Liver (tissue), 8 donors: ENCODE measurements at regions not wholly inside any gene's neighbourhood (a gene's known extent, or its start where the extent isn't known, plus 50 kb on each side); places are given as distances from the start of the nearest gene placed in this dataset.

Experiments used
- DNase-seq: peaks from one replicate; pipeline ENCODE4 v3.0.0-alpha.2; 2017; ENCODE audit warnings: low spot score
- H3K27ac ChIP-seq, 2 donors: one replicate each; pipeline ENCODE4 v1.7.0; 2013; ENCODE audit warnings: inconsistent platforms in 2 of 2, low read length in 2 of 2, control low read depth in 1 of 2, low read depth in 1 of 2, mild to moderate bottlenecking in 1 of 2
- H3K27me3 ChIP-seq, 4 donors: one replicate each; pipeline versions ENCODE4 v1.6.1 to v1.7.0; 2013; ENCODE audit warnings: low read length in 3 of 4, inconsistent platforms in 1 of 4, mild to moderate bottlenecking in 1 of 4, moderate library complexity in 1 of 4; ENCODE audit not compliant: control insufficient read depth in 4 of 4, insufficient read depth in 4 of 4
- H3K36me3 ChIP-seq, 4 donors: one replicate each; pipeline versions ENCODE4 v1.6.1 to v1.7.0; 2013; ENCODE audit warnings: low read length in 3 of 4, mild to moderate bottlenecking in 3 of 4, low read depth in 1 of 4, moderate library complexity in 1 of 4; ENCODE audit not compliant: control insufficient read depth in 4 of 4, insufficient read depth in 3 of 4
- H3K4me1 ChIP-seq, 4 donors: one replicate each; pipeline versions ENCODE4 v1.6.1 to v1.7.0; 2013; ENCODE audit warnings: low read length in 3 of 4, mild to moderate bottlenecking in 3 of 4, moderate library complexity in 1 of 4; ENCODE audit not compliant: control insufficient read depth in 4 of 4, insufficient read depth in 4 of 4
- H3K4me3 ChIP-seq, 3 donors: one replicate each; pipeline versions ENCODE4 v1.6.1 to v1.7.0; 2013; ENCODE audit warnings: low read length in 3 of 3, control low read depth in 1 of 3, low read depth in 1 of 3, mild to moderate bottlenecking in 1 of 3
- H3K9ac ChIP-seq, 2 donors: one replicate each; pipeline ENCODE4 v1.7.0; 2013; ENCODE audit warnings: low read length in 2 of 2, mild to moderate bottlenecking in 2 of 2, moderate library complexity in 2 of 2, control low read depth in 1 of 2, low read depth in 1 of 2
- H3K9me3 ChIP-seq, 4 donors: one replicate each; pipeline versions ENCODE4 v1.6.1 to v1.7.0; 2013; ENCODE audit warnings: low read length in 3 of 4; ENCODE audit not compliant: control insufficient read depth in 4 of 4
- EGR1 ChIP-seq, 2 donors: IDR thresholded peaks; 2 replicates each; pipeline ENCODE4 v1.6.1; 2016 to 2018; ENCODE audit warnings: antibody characterized with exemption in 2 of 2, low read depth in 2 of 2
- FOXA1 ChIP-seq: IDR thresholded peaks from 2 replicates; pipeline ENCODE4 v1.6.1; 2016; ENCODE audit warnings: antibody characterized with exemption
- FOXA2 ChIP-seq: IDR thresholded peaks from 2 replicates; pipeline ENCODE4 v1.6.1; 2016; ENCODE audit warnings: antibody characterized with exemption
- GABPA ChIP-seq, 2 donors: IDR thresholded peaks in 1 of 2; conservative IDR thresholded peaks in 1 of 2; 2 replicates each; pipeline ENCODE4 v1.6.1; 2016; ENCODE audit warnings: antibody characterized with exemption in 2 of 2, mild to moderate bottlenecking in 1 of 2, moderate library complexity in 1 of 2
- HNF4A ChIP-seq, 2 donors: conservative IDR thresholded peaks; 2 replicates each; pipeline ENCODE4 v1.6.1; 2016; ENCODE audit warnings: antibody characterized with exemption in 2 of 2, mild to moderate bottlenecking in 2 of 2
- HNF4G ChIP-seq: IDR thresholded peaks from 2 replicates; pipeline ENCODE4 v1.6.1; 2016; ENCODE audit warnings: antibody characterized with exemption
- JUND ChIP-seq, 2 donors: IDR thresholded peaks; 2 replicates each; pipeline ENCODE4 v1.6.1; 2016; ENCODE audit warnings: antibody characterized with exemption in 2 of 2
- NR2F2 ChIP-seq: IDR thresholded peaks from 2 replicates; pipeline ENCODE4 v1.6.1; 2016; ENCODE audit warnings: antibody characterized with exemption
- RAD21 ChIP-seq, 2 donors: IDR thresholded peaks; 2 replicates each; pipeline ENCODE4 v1.6.1; 2016; ENCODE audit warnings: antibody characterized with exemption in 2 of 2, mild to moderate bottlenecking in 2 of 2
- RXRA ChIP-seq, 2 donors: IDR thresholded peaks; 2 replicates each; pipeline ENCODE4 v1.6.1; 2017 to 2018; ENCODE audit warnings: antibody characterized with exemption in 2 of 2, mild to moderate bottlenecking in 1 of 2
- SP1 ChIP-seq: IDR thresholded peaks from 2 replicates; pipeline ENCODE4 v1.6.1; 2018; ENCODE audit warnings: antibody characterized with exemption, mild to moderate bottlenecking
- TAF1 ChIP-seq: conservative IDR thresholded peaks from 2 replicates; pipeline ENCODE4 v1.6.1; 2016; ENCODE audit warnings: antibody characterized with exemption, mild to moderate bottlenecking
- YY1 ChIP-seq: IDR thresholded peaks from 2 replicates; pipeline ENCODE4 v1.6.1; 2016; ENCODE audit warnings: antibody characterized with exemption, mild to moderate bottlenecking
- whole genome bisulfite sequencing: extraction: QIAGEN DNeasy Blood & Tissue Kit; methylation state at CpG from one replicate; pipeline ENCODE4 v1.1.7; 2013; 5-methylcytosine and 5-hydroxymethylcytosine counted together
- TF ChIP-seq, protein P1 (sequence below): IDR thresholded peaks from 2 replicates; pipeline ENCODE4 v1.6.1; 2016; ENCODE audit warnings: antibody characterized with exemption, mild to moderate bottlenecking
- TF ChIP-seq, protein P2 (sequence below): IDR thresholded peaks from 2 replicates; pipeline ENCODE4 v1.6.1; 2016; ENCODE audit warnings: antibody characterized with exemption
- TF ChIP-seq, protein P3 (sequence below): IDR thresholded peaks from 2 replicates; pipeline ENCODE4 v1.6.1; 2016; ENCODE audit warnings: antibody characterized with exemption
- TF ChIP-seq, protein P4 (sequence below): fragments of 150-350 bp; IDR thresholded peaks from 2 replicates; pipeline ENCODE4 v1.5.1; 2017; ENCODE audit warnings: improper control_type of control experiment, low read depth, low read length; ENCODE audit not compliant: missing input control
- TF ChIP-seq, protein P5 (sequence below): IDR thresholded peaks from 2 replicates; pipeline ENCODE4 v1.6.1; 2016; ENCODE audit warnings: antibody characterized with exemption
- donor health status: healthy.
- donor health status: healthy.
- donor health status: healthy.
- donor health status: healthy.
- donor health status: healthy.

DNA sequence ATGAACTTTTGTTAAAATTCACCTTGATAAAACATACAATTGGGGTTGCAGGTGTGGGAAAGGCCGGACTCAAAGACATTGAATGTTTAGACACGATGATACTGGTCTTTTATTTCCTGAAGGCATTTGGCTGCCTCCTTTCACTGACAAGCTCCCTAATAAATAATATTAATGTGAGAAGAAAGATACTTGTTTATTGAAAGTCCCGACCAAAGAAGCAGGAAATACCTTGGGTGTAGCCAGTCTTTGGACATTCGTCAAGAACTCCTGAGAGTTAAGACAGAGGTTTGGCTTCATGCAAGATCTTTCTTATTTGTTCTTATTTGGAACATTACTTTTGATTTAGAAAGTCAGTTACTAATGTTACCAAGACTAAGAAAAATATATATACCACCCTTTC, 1133.8 kb upstream of the SEL1L start (continued):
- TF ChIP-seq, protein P1, sequence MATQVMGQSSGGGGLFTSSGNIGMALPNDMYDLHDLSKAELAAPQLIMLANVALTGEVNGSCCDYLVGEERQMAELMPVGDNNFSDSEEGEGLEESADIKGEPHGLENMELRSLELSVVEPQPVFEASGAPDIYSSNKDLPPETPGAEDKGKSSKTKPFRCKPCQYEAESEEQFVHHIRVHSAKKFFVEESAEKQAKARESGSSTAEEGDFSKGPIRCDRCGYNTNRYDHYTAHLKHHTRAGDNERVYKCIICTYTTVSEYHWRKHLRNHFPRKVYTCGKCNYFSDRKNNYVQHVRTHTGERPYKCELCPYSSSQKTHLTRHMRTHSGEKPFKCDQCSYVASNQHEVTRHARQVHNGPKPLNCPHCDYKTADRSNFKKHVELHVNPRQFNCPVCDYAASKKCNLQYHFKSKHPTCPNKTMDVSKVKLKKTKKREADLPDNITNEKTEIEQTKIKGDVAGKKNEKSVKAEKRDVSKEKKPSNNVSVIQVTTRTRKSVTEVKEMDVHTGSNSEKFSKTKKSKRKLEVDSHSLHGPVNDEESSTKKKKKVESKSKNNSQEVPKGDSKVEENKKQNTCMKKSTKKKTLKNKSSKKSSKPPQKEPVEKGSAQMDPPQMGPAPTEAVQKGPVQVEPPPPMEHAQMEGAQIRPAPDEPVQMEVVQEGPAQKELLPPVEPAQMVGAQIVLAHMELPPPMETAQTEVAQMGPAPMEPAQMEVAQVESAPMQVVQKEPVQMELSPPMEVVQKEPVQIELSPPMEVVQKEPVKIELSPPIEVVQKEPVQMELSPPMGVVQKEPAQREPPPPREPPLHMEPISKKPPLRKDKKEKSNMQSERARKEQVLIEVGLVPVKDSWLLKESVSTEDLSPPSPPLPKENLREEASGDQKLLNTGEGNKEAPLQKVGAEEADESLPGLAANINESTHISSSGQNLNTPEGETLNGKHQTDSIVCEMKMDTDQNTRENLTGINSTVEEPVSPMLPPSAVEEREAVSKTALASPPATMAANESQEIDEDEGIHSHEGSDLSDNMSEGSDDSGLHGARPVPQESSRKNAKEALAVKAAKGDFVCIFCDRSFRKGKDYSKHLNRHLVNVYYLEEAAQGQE, result no peak
- TF ChIP-seq FOXA2 (no peak), YY1 (no peak), HNF4G (no peak), TAF1 (no peak), HNF4A (conservative IDR thresholded peaks at IDR 0.05) (no peak), JUND (IDR thresholded peaks at IDR 0.05) (no peak), FOXA1 (no peak), EGR1 (IDR thresholded peaks at IDR 0.05; ENCODE audit: low read depth in 2 of 2) (no peak)
- TF ChIP-seq, protein P2, sequence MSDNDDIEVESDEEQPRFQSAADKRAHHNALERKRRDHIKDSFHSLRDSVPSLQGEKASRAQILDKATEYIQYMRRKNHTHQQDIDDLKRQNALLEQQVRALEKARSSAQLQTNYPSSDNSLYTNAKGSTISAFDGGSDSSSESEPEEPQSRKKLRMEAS, result no peak
- TF ChIP-seq, protein P3, sequence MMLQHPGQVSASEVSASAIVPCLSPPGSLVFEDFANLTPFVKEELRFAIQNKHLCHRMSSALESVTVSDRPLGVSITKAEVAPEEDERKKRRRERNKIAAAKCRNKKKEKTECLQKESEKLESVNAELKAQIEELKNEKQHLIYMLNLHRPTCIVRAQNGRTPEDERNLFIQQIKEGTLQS, result no peak

DNA sequence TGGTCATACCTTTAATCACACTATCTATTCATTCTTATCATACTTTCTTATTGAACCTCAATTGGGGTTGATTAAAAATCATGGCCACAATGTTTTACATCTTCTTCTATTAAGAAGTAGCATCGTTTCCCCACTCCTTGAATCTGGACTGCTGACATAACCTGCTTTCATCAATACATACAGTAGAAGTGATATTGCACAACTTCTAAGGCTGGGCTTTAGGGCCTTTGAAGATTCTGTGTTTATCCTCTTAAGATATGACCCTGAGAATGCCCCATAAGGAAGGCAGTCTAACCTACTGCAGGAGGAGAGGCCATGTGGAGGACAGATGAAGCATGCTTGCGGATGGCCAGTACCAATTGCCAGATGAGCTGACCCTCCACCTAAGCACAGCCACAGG, 1142.8 kb upstream of the SEL1L start:
- 92% methylated on average over 2 of the region's 2 CpGs for WGBS
- TF ChIP-seq JUND (IDR thresholded peaks at IDR 0.05), result no peak
- TF ChIP-seq EGR1 (IDR thresholded peaks at IDR 0.05; ENCODE audit: low read depth in 2 of 2), result no peak
- no peak for TF ChIP-seq FOXA2
- TF ChIP-seq NR2F2, result no peak
- no peak for TF ChIP-seq HNF4G
- TF ChIP-seq, protein P3, result no peak
- no peak for TF ChIP-seq GABPA (IDR thresholded peaks at IDR 0.05 in 1 of 2, conservative IDR thresholded peaks at IDR 0.05 in 1 of 2)
- TF ChIP-seq RXRA (IDR thresholded peaks at IDR 0.05), result no peak
- TF ChIP-seq, protein P4, sequence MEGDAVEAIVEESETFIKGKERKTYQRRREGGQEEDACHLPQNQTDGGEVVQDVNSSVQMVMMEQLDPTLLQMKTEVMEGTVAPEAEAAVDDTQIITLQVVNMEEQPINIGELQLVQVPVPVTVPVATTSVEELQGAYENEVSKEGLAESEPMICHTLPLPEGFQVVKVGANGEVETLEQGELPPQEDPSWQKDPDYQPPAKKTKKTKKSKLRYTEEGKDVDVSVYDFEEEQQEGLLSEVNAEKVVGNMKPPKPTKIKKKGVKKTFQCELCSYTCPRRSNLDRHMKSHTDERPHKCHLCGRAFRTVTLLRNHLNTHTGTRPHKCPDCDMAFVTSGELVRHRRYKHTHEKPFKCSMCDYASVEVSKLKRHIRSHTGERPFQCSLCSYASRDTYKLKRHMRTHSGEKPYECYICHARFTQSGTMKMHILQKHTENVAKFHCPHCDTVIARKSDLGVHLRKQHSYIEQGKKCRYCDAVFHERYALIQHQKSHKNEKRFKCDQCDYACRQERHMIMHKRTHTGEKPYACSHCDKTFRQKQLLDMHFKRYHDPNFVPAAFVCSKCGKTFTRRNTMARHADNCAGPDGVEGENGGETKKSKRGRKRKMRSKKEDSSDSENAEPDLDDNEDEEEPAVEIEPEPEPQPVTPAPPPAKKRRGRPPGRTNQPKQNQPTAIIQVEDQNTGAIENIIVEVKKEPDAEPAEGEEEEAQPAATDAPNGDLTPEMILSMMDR, result no peak
- TF ChIP-seq, protein P5, sequence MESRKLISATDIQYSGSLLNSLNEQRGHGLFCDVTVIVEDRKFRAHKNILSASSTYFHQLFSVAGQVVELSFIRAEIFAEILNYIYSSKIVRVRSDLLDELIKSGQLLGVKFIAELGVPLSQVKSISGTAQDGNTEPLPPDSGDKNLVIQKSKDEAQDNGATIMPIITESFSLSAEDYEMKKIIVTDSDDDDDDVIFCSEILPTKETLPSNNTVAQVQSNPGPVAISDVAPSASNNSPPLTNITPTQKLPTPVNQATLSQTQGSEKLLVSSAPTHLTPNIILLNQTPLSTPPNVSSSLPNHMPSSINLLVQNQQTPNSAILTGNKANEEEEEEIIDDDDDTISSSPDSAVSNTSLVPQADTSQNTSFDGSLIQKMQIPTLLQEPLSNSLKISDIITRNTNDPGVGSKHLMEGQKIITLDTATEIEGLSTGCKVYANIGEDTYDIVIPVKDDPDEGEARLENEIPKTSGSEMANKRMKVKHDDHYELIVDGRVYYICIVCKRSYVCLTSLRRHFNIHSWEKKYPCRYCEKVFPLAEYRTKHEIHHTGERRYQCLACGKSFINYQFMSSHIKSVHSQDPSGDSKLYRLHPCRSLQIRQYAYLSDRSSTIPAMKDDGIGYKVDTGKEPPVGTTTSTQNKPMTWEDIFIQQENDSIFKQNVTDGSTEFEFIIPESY, result no peak
- TF ChIP-seq, protein P1, result no peak
- TF ChIP-seq FOXA1, result no peak
- TF ChIP-seq YY1, result no peak
- no peak for TF ChIP-seq TAF1
- TF ChIP-seq SP1, result no peak
- no peak for TF ChIP-seq HNF4A (conservative IDR thresholded peaks at IDR 0.05)
- no peak for TF ChIP-seq RAD21 (IDR thresholded peaks at IDR 0.05)
- TF ChIP-seq, protein P2, result no peak
- Histone ChIP-seq H3K27me3 (no peaks in the 10 kb centered on the region), H3K9me3 (no peaks in the 10 kb centered on the region), H3K4me3 (no peak overlapping the region), H3K27ac (no peak overlapping the region), H3K9ac (no peak overlapping the region), H3K36me3 (no peaks in the 10 kb centered on the region), H3K4me1 (no peaks in the 10 kb centered on the region)
- DNase-seq, result no peak
